GM19452 (cell line): ENCODE measurements at regions not wholly inside any gene's neighbourhood (a gene's known extent, or its start where the extent isn't known, plus 50 kb on each side); places are given as distances from the start of the nearest gene placed in this dataset.
"Not testable (repeated sequence)": the region's sequence is repeated elsewhere in the genome, so short reads cannot be mapped to it uniquely, and the experiment has no call there.

ENCODE experiments used
- ATAC-seq: cut with Tn5 transposase; IDR thresholded peaks from one replicate; pipeline ENCODE4 v1.9.1; 2021; ENCODE audit not compliant: unreplicated experiment

DNA sequence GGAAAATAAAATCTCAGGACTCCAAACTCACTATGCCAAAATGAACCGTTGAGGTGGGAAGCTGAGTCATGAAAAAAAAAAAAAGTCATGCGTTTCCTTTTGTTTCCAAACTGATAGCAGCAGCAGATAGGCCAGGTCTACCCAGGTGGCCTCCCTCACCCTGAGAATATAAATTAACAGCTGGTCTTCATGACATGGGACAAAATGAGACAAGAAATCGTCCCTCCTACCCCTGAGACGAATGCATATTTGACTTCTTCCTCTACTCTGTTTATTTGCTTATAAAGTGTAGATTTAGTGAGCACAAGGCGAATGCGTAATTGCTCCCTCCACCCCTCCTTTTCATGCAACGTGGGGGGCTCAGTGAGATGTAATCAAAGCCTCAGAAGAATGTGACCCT lies 204.3 kb downstream of the TMEM121 start:
- ATAC-seq: not testable (repeated sequence)

DNA sequence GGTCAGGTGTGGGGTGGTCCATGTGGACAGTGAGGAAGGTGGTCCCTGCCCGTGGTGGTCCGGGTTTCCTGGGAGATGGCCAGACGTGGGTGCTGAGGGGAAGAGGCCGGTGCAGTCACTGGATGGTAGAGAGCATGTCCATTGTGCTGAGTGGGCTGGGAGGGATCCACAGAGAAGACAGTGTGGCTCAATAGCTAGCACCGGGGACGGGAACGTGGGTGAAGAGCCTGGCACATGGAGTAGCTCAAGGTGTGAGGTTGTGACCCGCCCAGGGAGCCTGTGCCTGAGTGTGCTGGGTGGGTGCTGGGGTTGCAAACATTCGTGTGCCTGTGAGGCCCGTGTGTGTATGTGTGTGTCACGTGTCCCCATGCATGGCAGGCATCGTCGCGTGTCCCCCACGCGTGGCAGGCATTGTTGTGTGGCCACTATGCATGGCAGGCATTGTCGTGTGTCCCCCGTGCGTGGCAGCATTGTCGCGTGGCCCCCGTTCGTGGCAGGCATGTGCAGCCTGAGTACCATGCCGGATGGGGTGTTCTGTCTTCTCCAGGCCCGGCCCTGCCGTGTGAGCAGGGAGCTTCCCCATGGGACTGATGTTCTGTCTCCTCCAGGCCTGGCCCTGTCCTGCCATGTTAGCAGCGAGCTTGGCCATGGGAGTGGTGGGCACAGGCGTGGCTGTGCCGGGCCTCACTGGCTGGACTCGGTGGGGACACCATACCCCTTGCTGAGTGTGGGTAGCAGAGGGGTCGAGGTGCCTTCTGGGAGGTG lies 205.0 kb downstream of the TMEM121 start:
- ATAC-seq: not testable (repeated sequence)

DNA sequence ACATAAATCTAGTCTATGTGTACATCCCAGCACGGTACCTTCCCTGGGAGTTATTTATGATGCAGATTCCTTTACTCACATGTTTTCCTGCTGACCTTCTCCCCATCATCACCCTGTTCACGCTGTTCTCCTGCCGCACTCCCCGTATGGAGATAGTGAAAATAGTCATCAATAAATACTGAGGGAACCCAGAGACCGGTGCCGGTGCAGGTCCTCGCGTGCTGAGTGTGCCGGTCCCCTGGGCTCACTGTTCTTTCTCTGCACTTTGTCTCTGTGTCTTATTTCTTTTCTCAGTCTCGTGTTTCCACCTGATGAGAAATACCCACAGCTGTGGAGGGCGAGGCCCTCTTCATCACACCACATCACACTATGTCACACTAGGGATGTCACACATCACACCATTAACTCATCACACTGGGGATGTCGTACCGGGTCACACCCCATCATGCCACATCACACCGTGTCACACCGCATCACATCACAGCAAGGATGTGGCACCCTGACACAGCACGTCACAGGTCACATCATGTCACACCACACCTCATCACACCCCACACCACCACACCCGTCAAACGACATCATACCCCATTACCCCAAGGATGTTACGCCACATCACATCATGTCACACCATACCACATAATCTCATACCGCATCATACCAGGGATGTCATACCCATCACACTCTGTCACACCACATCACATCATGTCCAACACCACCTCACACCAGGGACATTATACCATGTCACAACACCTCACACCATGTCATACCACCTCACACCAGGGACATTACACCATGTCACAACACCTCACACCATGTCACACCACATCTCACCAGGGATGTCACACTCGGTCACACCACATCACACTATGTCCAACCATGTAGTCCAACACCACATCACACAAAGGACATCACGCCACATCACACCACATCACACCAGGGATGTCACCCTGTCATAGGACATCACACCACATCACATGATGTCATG lies 207.0 kb downstream of the TMEM121 start:
- no peak for ATAC-seq

DNA sequence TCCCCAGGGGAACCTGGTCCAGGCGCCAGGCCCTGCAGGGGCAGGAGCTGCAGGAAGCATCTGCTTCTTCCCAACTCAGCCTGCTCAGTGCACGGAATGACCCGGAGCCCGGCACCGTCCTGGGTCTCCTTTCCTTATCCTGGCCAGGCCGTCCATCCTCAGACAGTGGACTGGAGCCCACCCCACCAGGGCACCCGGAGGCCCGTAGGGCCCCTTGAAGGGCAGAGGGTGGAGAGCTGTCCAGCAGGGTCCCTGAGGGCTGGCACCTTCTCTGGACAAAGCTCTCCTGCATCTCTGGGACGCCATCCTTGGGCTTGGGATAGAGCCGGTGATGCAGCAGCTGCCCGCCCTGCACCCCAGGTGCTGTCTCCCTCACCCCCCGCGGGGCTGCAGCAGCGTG lies 207.9 kb downstream of the TMEM121 start:
- ATAC-seq: not testable (repeated sequence)

DNA sequence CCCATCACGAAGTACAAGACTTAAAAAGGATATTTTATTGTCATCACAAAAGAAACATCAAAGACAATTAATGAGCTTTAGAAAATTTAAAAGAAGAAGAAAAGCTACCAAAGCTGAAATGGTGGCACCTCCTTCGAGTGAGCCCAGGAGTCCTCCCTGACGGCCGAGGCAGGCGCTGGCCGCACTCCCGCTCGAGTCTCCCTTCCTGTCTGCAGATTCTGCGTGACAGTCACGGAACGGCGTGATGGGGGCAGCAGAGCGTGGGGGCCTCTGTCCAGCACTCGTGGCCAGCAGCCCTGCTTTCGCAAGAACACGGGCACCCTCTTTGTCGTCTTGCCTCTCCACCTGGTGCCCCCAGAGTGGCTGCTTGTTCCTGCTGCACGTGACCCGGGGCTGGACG lies 209.9 kb downstream of the TMEM121 start:
- not testable (repeated sequence) for ATAC-seq

DNA sequence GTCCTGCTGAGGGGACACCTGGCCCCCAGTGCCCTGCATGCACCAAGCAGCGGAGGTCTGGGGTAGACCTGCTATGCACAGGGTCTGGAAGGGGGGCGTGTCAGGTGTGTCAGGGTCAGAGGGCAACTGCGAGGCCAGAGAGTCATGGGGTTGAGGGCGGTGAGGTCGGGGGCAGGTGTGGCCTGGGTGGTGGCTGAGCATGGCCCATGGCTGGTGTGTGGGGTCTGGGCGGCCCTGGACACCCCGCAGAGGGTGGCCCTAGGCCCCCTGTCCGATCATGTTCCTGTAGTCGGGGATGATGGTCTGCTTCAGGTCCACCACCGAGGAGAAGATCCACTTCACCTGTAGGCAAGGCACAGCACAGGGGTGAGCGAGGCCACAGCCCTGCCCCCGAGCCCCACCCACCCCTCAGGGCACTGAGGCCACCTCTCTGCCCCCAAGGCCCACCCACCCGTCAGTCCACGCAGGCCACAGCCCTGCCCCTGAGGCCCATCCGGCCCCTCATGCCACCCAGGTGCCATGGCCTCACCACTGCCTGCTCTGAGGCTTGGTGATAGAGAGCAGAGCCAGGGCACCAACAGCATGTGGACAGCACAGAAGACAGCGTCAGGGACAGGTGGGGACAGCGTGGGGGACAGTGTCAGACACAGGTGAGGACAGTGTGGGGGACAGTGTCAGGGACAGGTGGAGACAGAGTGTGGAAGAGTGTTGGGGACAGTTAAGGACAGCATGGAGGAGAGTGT lies 211.3 kb downstream of the TMEM121 start:
- no peak for ATAC-seq

DNA sequence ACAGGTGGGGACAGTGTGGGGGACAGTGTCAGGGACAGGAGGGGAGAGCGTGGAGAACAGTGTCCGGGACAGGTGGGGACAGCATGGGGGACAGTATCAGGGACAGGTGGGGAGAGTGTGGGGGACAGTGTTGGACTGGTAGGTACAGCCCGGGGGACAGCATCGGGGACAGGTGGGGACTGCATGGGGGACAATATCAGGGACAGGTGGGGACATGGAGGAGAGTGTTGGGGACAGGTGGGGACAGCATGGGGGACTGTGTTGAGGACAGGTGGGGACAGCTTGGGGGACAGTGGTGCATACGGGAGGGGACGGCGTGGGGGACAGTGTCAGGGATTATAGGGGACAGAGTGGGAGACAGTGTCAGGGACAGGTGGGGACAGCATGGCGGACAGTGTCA lies 212.3 kb downstream of the TMEM121 start:
- ATAC-seq: no peak

DNA sequence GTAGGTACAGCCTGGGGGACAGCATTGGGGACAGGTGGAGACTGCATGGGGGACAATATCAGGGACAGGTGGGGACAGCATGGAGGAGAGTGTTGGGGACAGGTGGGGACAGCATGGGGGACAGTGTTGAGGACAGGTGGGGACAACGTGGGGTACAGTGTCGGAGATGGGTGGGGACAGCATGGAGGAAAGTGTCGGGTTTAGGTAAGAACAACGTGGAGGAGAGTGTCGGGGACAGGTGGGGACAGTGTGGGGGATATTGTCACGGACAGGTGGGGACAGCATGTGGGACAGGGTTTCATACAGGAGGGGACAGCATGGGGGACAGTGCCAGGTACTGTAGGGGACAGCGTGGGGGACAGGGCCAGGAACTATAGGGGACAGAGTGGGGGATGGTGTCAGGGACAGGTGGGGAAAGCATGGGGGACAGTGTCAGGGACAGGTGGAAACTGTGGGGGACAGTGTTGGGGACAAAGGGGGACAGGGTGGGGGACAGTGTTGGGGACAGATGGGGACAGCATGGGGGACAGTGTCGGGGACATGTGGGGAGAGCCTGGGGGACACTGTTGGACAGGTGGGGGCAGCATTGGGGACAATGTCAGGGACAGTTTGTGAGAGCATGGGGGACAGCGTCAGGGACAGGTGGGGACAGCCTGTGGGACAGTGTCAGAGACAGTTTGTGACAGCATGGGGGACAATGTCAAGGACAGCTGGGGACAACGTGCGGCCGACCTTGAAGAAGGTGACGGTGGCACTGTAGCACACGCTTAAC lies 213.1 kb downstream of the TMEM121 start:
- no peak for ATAC-seq

DNA sequence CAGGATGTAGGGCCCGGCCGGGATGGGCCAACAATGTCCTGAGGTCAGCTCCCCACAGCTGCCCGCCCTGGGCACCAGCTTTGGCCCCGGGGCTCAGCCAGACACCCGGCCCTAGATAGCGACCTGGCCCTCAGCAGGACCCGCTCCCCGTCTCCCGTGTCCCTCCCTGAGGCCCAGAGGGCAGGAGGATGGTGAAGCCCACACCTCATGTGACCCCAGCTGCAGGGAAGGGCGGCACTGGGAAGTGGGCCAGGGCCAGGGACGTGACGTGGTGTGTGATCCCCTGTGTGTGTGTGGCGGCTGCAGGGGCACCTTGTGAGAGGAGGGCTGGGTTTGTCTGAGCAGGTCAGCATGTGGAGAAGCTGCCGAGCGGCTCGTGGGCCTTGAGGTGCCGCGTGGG lies 213.9 kb downstream of the TMEM121 start:
- ATAC-seq: not testable (repeated sequence)

DNA sequence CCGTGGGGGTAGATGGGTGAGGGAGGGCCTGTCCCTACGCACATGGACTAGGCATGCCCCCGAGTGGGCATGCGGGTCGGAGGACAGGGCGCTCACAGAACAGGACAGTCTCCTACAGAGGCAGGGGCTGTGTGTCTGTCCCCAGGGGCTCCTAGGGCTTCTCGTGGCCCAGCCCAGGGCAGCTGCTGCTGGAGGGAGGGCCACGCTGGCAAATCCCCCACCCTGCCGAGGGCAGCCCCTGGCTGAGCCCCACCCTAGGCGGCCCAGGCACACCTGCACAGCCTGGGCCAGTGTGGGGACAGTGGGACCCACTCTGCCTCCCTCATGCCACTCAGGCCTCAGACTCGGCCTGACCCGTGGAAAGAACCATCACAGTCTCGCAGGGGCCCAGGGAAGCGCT lies 214.6 kb downstream of the TMEM121 start:
- not testable (repeated sequence) for ATAC-seq

DNA sequence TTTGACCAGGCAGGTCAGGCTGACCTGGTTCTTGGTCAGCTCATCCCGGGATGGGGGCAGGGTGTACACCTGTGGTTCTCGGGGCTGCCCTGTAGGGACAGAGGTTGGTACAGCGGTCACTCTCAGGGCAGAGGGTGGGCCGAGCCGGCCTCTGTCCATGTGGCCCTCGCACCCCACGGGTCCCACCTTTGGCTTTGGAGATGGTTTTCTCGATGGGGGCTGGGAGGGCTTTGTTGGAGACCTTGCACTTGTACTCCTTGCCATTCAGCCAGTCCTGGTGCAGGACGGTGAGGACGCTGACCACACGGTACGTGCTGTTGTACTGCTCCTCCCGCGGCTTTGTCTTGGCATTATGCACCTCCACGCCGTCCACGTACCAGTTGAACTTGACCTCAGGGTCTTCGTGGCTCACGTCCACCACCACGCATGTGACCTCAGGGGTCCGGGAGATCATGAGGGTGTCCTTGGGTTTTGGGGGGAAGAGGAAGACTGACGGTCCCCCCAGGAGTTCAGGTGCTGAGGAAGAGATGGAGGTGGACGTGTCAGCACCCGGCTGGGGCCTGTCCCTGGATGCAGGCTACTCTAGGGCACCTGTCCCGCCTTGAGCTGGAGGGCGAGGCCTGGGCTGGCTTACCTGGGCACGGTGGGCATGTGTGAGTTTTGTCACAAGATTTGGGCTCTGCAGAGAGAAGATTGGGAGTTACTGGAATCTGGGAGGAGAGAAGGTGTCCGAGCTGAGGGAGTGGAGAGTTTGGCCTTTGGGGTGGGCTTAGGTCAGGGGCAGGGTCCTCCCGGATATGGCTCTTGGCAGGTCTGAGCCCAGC lies 215.5 kb downstream of the TMEM121 start:
- ATAC-seq: not testable (repeated sequence)

DNA sequence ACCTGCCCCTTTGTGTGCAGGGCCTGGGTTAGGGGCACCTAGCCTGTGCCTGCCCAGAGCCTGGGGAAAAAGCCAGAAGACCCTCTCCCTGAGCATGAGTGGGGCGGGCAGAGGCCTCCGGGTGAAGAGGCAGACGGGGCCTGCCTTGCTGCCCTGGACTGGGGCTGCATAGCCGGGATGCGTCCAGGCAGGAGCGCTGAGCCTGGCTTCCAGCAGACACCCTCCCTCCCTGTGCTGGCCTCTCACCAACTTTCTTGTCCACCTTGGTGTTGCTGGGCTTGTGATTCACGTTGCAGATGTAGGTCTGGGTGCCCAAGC lies 216.1 kb downstream of the TMEM121 start:
- ATAC-seq: no peak

DNA sequence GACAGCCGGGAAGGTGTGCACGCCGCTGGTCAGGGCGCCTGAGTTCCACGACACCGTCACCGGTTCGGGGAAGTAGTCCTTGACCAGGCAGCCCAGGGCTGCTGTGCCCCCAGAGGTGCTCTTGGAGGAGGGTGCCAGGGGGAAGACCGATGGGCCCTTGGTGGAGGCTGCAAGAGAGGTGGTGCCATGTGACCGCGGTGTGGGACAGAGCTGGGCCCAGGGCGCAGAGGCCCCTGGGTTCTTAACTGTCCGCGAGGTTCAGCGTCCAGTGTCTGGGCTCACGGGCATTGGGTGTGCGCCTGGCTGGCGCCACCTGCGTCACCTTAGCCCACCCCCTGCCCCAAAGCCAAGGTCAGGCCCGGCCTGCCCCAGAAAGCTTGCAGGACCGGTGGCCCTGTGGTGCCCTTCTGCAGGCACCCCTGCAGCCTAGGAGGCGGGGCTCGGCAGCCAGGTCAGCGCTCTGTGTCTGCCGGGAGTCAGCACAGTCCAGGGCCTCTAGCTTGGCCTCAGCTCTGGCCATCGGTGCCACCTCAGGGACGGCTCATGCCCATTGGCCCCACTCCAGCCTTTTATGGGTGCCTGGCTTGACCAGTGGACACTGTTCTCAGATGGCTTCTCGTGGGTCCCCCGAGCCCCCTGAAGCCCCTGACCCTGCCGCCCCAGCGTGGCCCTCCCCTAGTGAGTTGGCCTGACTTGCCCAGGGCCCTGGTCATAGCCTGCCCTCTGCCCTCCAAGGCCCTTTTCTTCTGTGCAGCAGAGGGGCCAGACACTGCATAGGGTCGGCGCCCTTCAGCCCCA lies 216.7 kb downstream of the TMEM121 start:
- ATAC-seq: not testable (repeated sequence)

DNA sequence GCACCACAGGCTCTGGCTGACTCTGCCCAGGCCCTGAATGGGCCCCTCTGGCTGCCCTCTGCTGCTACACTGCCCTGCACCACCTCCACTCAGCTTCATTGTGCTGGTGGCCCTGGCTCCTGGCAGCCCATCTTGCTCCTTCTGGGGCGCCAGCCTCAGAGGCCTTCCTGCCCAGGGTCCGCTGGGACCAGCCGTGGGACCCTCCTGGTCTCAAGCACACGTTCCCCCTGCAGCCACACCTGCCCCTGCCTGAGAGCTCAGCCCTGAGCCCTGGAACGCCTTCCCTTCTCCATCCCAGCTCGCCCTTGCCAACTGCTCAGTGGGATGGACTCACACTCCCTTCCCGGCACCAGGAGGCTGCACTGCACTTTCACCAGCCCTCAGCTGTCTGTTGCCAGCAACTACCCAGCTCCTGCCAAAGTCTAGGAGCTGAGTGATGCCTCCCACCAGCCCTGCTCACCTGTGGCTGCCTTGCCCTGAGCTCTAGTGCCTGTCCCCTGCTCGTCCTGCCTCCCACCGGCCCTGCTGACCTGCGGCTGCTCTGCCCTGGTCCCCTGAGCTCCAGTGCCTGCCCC lies 217.9 kb downstream of the TMEM121 start:
- not testable (repeated sequence) for ATAC-seq

DNA sequence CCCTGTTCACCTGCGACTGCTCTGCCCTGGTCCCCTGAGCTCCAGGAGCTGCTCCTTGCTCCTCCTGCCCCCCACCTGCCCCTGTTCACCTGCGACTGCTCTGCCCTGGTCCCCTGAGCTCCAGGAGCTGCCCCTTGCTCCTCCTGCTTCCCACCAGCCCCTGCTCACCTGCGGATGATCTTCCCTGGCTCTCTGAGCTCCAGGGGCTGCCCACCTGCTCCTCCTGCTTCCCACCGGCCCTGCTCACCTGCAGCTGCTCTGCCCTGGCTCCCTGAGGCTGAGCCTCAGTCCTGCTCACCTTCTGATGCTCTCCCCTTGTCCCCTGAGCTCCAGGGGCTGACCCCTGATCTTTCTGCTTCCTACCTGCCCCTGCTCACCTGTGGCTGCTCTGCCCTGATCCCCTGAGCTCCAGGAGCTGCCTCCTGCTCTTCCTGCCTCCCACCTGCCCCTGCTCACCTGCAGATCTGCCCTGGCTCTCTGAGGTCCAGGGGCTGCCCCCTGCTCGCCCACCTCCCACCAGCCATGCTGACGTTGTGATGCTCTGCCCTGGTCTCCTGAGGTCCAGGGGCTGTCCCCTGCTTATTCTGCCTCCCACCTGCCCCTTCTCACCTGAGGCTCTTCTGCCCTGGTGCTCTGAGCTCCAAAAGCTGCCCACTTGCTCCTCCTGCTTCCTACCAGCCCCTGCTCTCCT lies 219.2 kb downstream of the TMEM121 start:
- no peak for ATAC-seq

DNA sequence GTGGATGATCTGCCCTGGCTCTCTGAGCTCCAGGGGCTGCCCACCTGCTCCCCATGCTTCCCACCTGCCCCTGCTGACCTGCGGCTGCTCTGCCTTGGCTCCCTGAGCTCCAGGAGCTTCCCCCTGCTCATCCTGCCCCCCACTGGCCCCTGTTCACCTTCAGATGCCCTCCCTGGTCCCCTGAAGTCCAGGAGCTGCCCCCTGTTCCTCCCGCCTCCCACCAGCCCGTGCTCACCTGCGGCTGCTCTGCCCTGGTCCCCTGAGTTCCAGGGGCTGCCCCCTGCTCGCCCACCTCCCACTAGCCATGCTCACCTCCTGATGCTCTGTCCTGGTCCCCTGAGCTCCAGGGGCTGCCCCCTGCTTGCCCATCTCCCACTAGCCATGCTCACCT lies 219.7 kb downstream of the TMEM121 start:
- ATAC-seq: no peak

DNA sequence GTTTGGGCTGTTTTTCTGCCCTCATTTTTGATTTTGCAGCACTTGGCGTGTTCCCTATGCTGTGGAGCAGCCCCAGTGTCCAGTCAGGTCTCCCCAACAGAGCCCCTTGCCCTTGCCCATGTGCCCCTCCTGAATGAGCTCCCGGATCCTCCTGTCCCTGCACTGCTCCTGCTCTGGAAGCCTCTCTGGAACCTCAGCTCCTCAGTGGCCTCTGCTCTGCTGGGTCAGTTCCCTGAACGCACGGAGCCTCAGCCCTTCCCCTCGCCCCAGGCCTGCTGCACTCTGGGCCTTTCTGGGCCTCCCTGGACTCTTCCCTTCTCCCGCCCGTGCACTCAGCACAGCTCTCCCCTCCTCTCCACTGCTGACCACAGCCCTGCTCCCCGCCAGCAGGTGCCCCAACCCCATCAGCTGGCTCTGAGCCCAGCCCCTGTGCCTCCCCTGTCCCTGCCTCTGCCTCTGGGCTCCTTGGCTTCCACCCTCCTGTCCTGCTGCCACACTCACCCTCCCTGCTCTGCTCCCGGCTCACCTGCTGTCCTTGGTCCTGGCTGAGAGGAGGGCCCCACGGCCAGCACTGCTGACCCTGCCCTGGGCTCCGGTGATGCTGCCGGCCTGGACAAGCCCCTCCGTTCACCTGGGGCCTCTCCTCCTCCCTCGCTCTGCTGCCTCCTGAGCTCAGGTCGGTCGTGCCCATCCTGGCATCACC lies 220.6 kb downstream of the TMEM121 start:
- not testable (repeated sequence) for ATAC-seq
